ENCODE measurements at regions not wholly inside any gene's neighbourhood (a gene's known extent, or its start where the extent isn't known, plus 50 kb on each side); places are given as distances from the start of the nearest gene placed in this dataset.

- H3K27me3 Mint-ChIP-seq = peaks cover 48 to 86% (median 86%) of the 10 kb centered on the region in 3 donors
- H3K27ac Mint-ChIP-seq = no peak overlapping the region
- peak overlapping the region in 4 of 8 donors; percentile 26 to 71 (median 37) for H3K4me3 Mint-ChIP-seq
- no peaks in the 10 kb centered on the region for H3K9me3 Mint-ChIP-seq
- DNase-seq (no peak), ATAC-seq (ENCODE audit: low read depth in 2 of 2) (no peak)
- H3K36me3 Mint-ChIP-seq = no peaks in the 10 kb centered on the region
- peaks cover 10 to 16% (median 10%) of the 10 kb centered on the region in 3 donors for H3K4me1 Mint-ChIP-seq
Observed at GRCh38 chr6:41471064-41471895, 74.9 kb upstream of the FOXP4 start.

- peaks cover 56 to 83% (median 78%) of the 10 kb centered on the region in 3 donors for H3K27me3 Mint-ChIP-seq
- no peak overlapping the region for H3K4me3 Mint-ChIP-seq
- no peaks in the 10 kb centered on the region for H3K9me3 Mint-ChIP-seq
- DNase-seq = no peak
- H3K36me3 Mint-ChIP-seq = no peaks in the 10 kb centered on the region
- peaks cover 6 to 13% (median 8%) of the 10 kb centered on the region in 3 donors for H3K4me1 Mint-ChIP-seq
- ATAC-seq (ENCODE audit: low read depth in 2 of 2) = no peak
- no peak overlapping the region for H3K27ac Mint-ChIP-seq
Observed at GRCh38 chr6:41474213-41474933, 71.8 kb upstream of the FOXP4 start.

- Mint-ChIP-seq H3K27ac (no peak overlapping the region), H3K27me3 (peaks cover 48 to 81% (median 72%) of the 10 kb centered on the region in 3 donors), H3K36me3 (no peaks in the 10 kb centered on the region), H3K4me3 (no peak overlapping the region), H3K9me3 (no peaks in the 10 kb centered on the region), H3K4me1 (peaks cover 0 to 7% (median 0%) of the 10 kb centered on the region in 3 donors)
- no peak for DNase-seq
- no peak for ATAC-seq (ENCODE audit: low read depth in 2 of 2)
Observed at GRCh38 chr6:41475164-41475563, 71.0 kb upstream of the FOXP4 start.

GRCh38 chr6:41475737-41476357 is 70.3 kb upstream of the FOXP4 start:
- H3K4me3 Mint-ChIP-seq = no peak overlapping the region
- H3K4me1 Mint-ChIP-seq = peaks cover 0 to 2% (median 0%) of the 10 kb centered on the region in 3 donors
- H3K36me3 Mint-ChIP-seq = no peaks in the 10 kb centered on the region
- DNase-seq = no peak
- ATAC-seq (ENCODE audit: low read depth in 2 of 2) = no peak
- no peak overlapping the region for H3K27ac Mint-ChIP-seq
- H3K27me3 Mint-ChIP-seq = peaks cover 48 to 77% (median 68%) of the 10 kb centered on the region in 3 donors
- H3K9me3 Mint-ChIP-seq = no peaks in the 10 kb centered on the region

GRCh38 chr6:41476401-41476800 is 69.8 kb upstream of the FOXP4 start:
- ATAC-seq (ENCODE audit: low read depth in 2 of 2) (no peak), DNase-seq (no peak)
- no peaks in the 10 kb centered on the region for H3K9me3 Mint-ChIP-seq
- no peaks in the 10 kb centered on the region for H3K36me3 Mint-ChIP-seq
- peak overlapping the region in 1 of 6 donors; percentile 44 for H3K27ac Mint-ChIP-seq
- H3K27me3 Mint-ChIP-seq = peaks cover 45 to 76% (median 62%) of the 10 kb centered on the region in 3 donors
- peaks cover 0 to 2% (median 0%) of the 10 kb centered on the region in 3 donors for H3K4me1 Mint-ChIP-seq
- H3K4me3 Mint-ChIP-seq = no peak overlapping the region

GRCh38 chr6:41477572-41477971 is 68.6 kb upstream of the FOXP4 start:
- DNase-seq (no peak), ATAC-seq (ENCODE audit: low read depth in 2 of 2) (no peak)
- Mint-ChIP-seq H3K4me3 (no peak overlapping the region), H3K4me1 (peaks cover 0 to 2% (median 0%) of the 10 kb centered on the region in 3 donors), H3K9me3 (no peaks in the 10 kb centered on the region), H3K27ac (no peak overlapping the region), H3K36me3 (no peaks in the 10 kb centered on the region), H3K27me3 (peaks cover 35 to 73% (median 50%) of the 10 kb centered on the region in 3 donors)

- peaks cover 14 to 53% (median 35%) of the 10 kb centered on the region in 3 donors for H3K27me3 Mint-ChIP-seq
- ATAC-seq (ENCODE audit: low read depth in 2 of 2) = no peak
Observed at GRCh38 chr6:41483943-41484342, 62.2 kb upstream of the FOXP4 start.

GRCh38 chr6:41487860-41488432 is 58.2 kb upstream of the FOXP4 start:
- peak overlapping the region in 1 of 6 donors; percentile 28 for H3K27ac Mint-ChIP-seq

More at GRCh38 chr6:41483943-41484342, 62.2 kb upstream of the FOXP4 start:
- H3K4me3 Mint-ChIP-seq = no peak overlapping the region
- H3K36me3 Mint-ChIP-seq = no peaks in the 10 kb centered on the region
- peaks cover 6 to 8% (median 8%) of the 10 kb centered on the region in 3 donors for H3K4me1 Mint-ChIP-seq
- H3K27ac Mint-ChIP-seq = no peak overlapping the region
- no peaks in the 10 kb centered on the region for H3K9me3 Mint-ChIP-seq
- no peak for DNase-seq

GRCh38 chr6:41488433-41489119 is 57.6 kb upstream of the FOXP4 start:
- Mint-ChIP-seq H3K9me3 (no peaks in the 10 kb centered on the region), H3K4me3 (peak overlapping the region in 2 of 8 donors; percentile 17 to 26), H3K4me1 (peaks cover 10 to 28% (median 15%) of the 10 kb centered on the region in 3 donors), H3K27me3 (peaks cover 17 to 58% (median 42%) of the 10 kb centered on the region in 3 donors), H3K27ac (peak overlapping the region in 2 of 6 donors; percentile 10 to 85), H3K36me3 (no peaks in the 10 kb centered on the region)
- ATAC-seq (ENCODE audit: low read depth in 2 of 2) (no peak), DNase-seq (no peak)

More at GRCh38 chr6:41487860-41488432, 58.2 kb upstream of the FOXP4 start:
- DNase-seq (no peak), ATAC-seq (ENCODE audit: low read depth in 2 of 2) (no peak)
- H3K36me3 Mint-ChIP-seq = no peaks in the 10 kb centered on the region
- H3K4me1 Mint-ChIP-seq = peaks cover 10 to 27% (median 15%) of the 10 kb centered on the region in 3 donors
- no peaks in the 10 kb centered on the region for H3K9me3 Mint-ChIP-seq
- peaks cover 17 to 59% (median 42%) of the 10 kb centered on the region in 3 donors for H3K27me3 Mint-ChIP-seq
- H3K4me3 Mint-ChIP-seq = no peak overlapping the region

- no peaks in the 10 kb centered on the region for H3K36me3 Mint-ChIP-seq
- DNase-seq (no peak), ATAC-seq (ENCODE audit: low read depth in 2 of 2) (no peak)
- peak overlapping the region in 4 of 6 donors; percentile 10 to 85 (median 50) for H3K27ac Mint-ChIP-seq
- peak overlapping the region in 1 of 8 donors; percentile 4 for H3K4me3 Mint-ChIP-seq
- peaks cover 16 to 57% (median 48%) of the 10 kb centered on the region in 3 donors for H3K27me3 Mint-ChIP-seq
- peaks cover 15 to 35% (median 20%) of the 10 kb centered on the region in 3 donors for H3K4me1 Mint-ChIP-seq
- no peaks in the 10 kb centered on the region for H3K9me3 Mint-ChIP-seq
Observed at GRCh38 chr6:41489120-41489851, 56.9 kb upstream of the FOXP4 start.

- Mint-ChIP-seq H3K27me3 (peaks cover 13 to 43% (median 39%) of the 10 kb centered on the region in 3 donors), H3K4me3 (no peak overlapping the region), H3K36me3 (no peaks in the 10 kb centered on the region), H3K9me3 (no peaks in the 10 kb centered on the region), H3K4me1 (peaks cover 21 to 40% (median 23%) of the 10 kb centered on the region in 3 donors), H3K27ac (no peak overlapping the region)
- ATAC-seq (ENCODE audit: low read depth in 2 of 2) (no peak), DNase-seq (no peak)
Observed at GRCh38 chr6:41492261-41492891, 53.8 kb upstream of the FOXP4 start.

Measured in naive B cell (primary cell).